ENCODE measurements at regions not wholly inside any gene's neighbourhood (a gene's known extent, or its start where the extent isn't known, plus 50 kb on each side); places are given as distances from the start of the nearest gene placed in this dataset.

- H2AFZ ChIP-seq (ENCODE audit: low read depth) = no peak overlapping the region
- no peaks in the 10 kb centered on the region for H3K27me3 ChIP-seq (ENCODE audit: insufficient read depth)
- no peaks in the 10 kb centered on the region for H3K79me2 ChIP-seq (ENCODE audit: insufficient read depth)
- H3K4me1 ChIP-seq (ENCODE audit: control insufficient read depth in 1 of 2, insufficient read depth in 2 of 2, low read depth in 1 of 2, low read length in 1 of 2) = no peaks in the 10 kb centered on the region
- no peak overlapping the region for H3K27ac ChIP-seq (ENCODE audit: low read depth in 2 of 2, low read length in 1 of 2)
- H3K9me3 ChIP-seq = 0 out of 2 replicates have a peak, but pooled peaks cover 5% of the 10 kb centered on the region
- no peak for DNase-seq
- no peaks in the 10 kb centered on the region for H3K36me3 ChIP-seq (replicated peaks in 1 of 2; ENCODE audit: control insufficient read depth in 1 of 2, insufficient read depth in 2 of 2, low read length in 1 of 2)
- no peaks in the 10 kb centered on the region for H3K9me2 ChIP-seq
- no peak overlapping the region for H3K4me3 ChIP-seq (ENCODE audit: low read depth in 2 of 2, low read length in 1 of 2)
- WGBS (ENCODE audit: low lambda C conversion rate) = 10% methylated on average over 2 of the region's 2 CpGs
- ChIA-PET POLR2A (no interaction called here), CTCF (interaction anchor here (1.0 kb wide), 1 partner anchor 19 kb away, joined by 4 read pairs; no protein-coding TSS in a partner anchor)
- H3K9ac ChIP-seq = no peak overlapping the region
- H3F3A ChIP-seq (replicated peaks; ENCODE audit: insufficient read depth) = no peaks in the 10 kb centered on the region
- H3K4me2 ChIP-seq = no peak overlapping the region
- H4K20me1 ChIP-seq (ENCODE audit: insufficient read depth) = no peaks in the 10 kb centered on the region
- TF ChIP-seq FOSL2 (IDR thresholded peaks at IDR 0.05; ENCODE audit: borderline replicate concordance, low read depth) (no peak), MAX (IDR thresholded peaks at IDR 0.05; ENCODE audit: low read depth) (no peak), CHD2 (IDR thresholded peaks at IDR 0.05; ENCODE audit: low read length, partially characterized antibody) (no peak)
These were observed 121.1 kb upstream of the PDE1C start for GRCh38 chr7:32191305-32191704.

- H3K9me3 ChIP-seq = no peaks in the 10 kb centered on the region
- H3K4me2 ChIP-seq = no peak overlapping the region
- 0 out of 2 replicates have a peak overlapping the region, but pooled peaks have one; percentile 40 for H2AFZ ChIP-seq (ENCODE audit: low read depth)
- 2% methylated on average over 1 of the region's 1 CpG for WGBS (ENCODE audit: low lambda C conversion rate)
- no peak overlapping the region for H3K9ac ChIP-seq
- H3K9me2 ChIP-seq = no peaks in the 10 kb centered on the region
- H3K4me1 ChIP-seq (ENCODE audit: control insufficient read depth in 1 of 2, insufficient read depth in 2 of 2, low read depth in 1 of 2, low read length in 1 of 2) = no peaks in the 10 kb centered on the region
- H3K79me2 ChIP-seq (ENCODE audit: insufficient read depth) = no peaks in the 10 kb centered on the region
- no peak overlapping the region for H3K4me3 ChIP-seq (ENCODE audit: low read depth in 2 of 2, low read length in 1 of 2)
- no peaks in the 10 kb centered on the region for H3K36me3 ChIP-seq (replicated peaks in 1 of 2; ENCODE audit: control insufficient read depth in 1 of 2, insufficient read depth in 2 of 2, low read length in 1 of 2)
- H3K27me3 ChIP-seq (ENCODE audit: insufficient read depth) = no peaks in the 10 kb centered on the region; the same call in 1 of the 2 replicates
- POLR2A ChIA-PET = no interaction called here
- H4K20me1 ChIP-seq (ENCODE audit: insufficient read depth) = no peaks in the 10 kb centered on the region
- no peak for DNase-seq
- H3F3A ChIP-seq (replicated peaks; ENCODE audit: insufficient read depth) = no peaks in the 10 kb centered on the region
- CTCF ChIA-PET = no interaction called here
- H3K27ac ChIP-seq (ENCODE audit: low read depth in 2 of 2, low read length in 1 of 2) = no peak overlapping the region
- TF ChIP-seq GATA2 (CRISPR knock-in tag; IDR thresholded peaks at IDR 0.05) (no peak), FOXJ3 (CRISPR knock-in tag; IDR thresholded peaks at IDR 0.05) (no peak), SMC3 (IDR thresholded peaks at IDR 0.05; ENCODE audit: low read depth, low read length) (no peak), IRF3 (IDR thresholded peaks at IDR 0.05; ENCODE audit: low read depth, low read length) (no peak), GABPA (IDR thresholded peaks at IDR 0.05; ENCODE audit: low read depth) (no peak), USF2 (IDR thresholded peaks at IDR 0.05; ENCODE audit: borderline replicate concordance, low read depth, low read length) (no peak), FOSL2 (IDR thresholded peaks at IDR 0.05; ENCODE audit: borderline replicate concordance, low read depth) (peak; percentile 24; the same call in 1 of the 2 replicates), NRF1 (IDR thresholded peaks at IDR 0.05; ENCODE audit: low read depth, low read length) (no peak), ZBTB33 (IDR thresholded peaks at IDR 0.05; ENCODE audit: borderline replicate concordance, low read depth) (no peak), EP300 (IDR thresholded peaks at IDR 0.05; ENCODE audit: borderline replicate concordance in 1 of 2, low read depth in 1 of 2, low read length in 1 of 2) (no peak), TEAD4 (IDR thresholded peaks at IDR 0.05; ENCODE audit: borderline replicate concordance, insufficient read depth) (no peak), TCF12 (IDR thresholded peaks at IDR 0.05) (no peak), REST (IDR thresholded peaks at IDR 0.05; ENCODE audit: low read depth, low read length) (no peak), NFIC (IDR thresholded peaks at IDR 0.05; ENCODE audit: borderline replicate concordance) (no peak), FOXM1 (IDR thresholded peaks at IDR 0.05; ENCODE audit: low read depth) (no peak), ELF1 (IDR thresholded peaks at IDR 0.05) (no peak), YY1 (IDR thresholded peaks at IDR 0.05; ENCODE audit: low read depth) (no peak), JUND (IDR thresholded peaks at IDR 0.05) (peak; percentile 22; the same call in 1 of the 2 replicates), PBX3 (IDR thresholded peaks at IDR 0.05) (peak; percentile 76)
These were observed 109.4 kb upstream of the PDE1C start for GRCh38 chr7:32179567-32179966.

Measured in SK-N-SH (cell line).